ENCODE measurements at regions not wholly inside any gene's neighbourhood (a gene's known extent, or its start where the extent isn't known, plus 50 kb on each side); places are given as distances from the start of the nearest gene placed in this dataset.

DNA sequence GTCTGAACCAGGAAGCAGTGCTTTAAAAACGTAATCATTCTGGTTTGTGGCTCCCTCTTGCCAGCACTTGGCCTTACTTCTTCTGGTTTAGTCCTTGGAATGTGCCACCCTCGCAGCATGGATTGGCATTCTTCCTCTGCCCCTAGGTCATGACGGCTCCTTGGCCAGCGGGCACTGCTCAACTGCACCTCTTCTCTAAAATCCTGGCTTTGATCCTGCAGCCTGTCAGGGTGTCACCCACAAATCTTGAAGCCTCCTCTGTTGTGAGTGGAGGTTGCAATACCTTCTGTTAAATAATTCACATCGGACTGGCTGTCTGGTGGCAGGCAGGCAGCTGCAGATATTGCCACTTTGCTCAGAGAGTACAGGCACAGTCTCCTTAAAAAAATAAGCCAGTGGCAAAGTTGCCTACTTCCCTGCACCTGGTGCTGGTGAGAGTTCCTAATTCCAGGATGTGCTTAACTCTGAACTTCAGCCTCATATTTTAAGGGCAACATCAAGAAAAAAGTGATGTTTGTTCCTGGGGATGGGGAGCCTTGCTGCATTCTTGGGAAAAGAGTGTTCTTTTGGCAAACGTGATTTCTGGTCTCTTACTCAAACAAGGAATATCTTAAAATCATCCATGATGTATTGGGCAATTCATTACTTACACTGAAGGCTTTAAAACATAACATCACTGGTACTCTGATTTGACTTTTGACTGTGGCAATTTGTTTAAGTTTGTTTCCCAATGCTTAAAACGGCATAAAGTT is 179.8 kb downstream of the FOXA2 start:
- H3K27ac ChIP-seq = peak overlapping the region; percentile 64 to 76 (median 73)
- DNase-seq = peak in 1 of 2 donors; percentile 46
- 32 to 47% methylated on average over 7 of the region's 7 CpGs for WGBS, 2 donors
- H3K36me3 ChIP-seq = no peaks in the 10 kb centered on the region
- H3K9me3 ChIP-seq = no peaks in the 10 kb centered on the region
- H3K4me3 ChIP-seq = peak overlapping the region in 3 of 4 donors; percentile 17 to 37 (median 37)
- H3K27me3 ChIP-seq = no peaks in the 10 kb centered on the region
- H3K4me1 ChIP-seq = peaks cover 12 to 23% (median 13%) of the 10 kb centered on the region in 4 donors
- peak; percentile 40 to 47 for ATAC-seq (ENCODE audit: low FRiP score in 2 of 2)
- TF ChIP-seq POLR2A (IDR thresholded peaks at IDR 0.05) = no peak
- TF ChIP-seq, protein P1, sequence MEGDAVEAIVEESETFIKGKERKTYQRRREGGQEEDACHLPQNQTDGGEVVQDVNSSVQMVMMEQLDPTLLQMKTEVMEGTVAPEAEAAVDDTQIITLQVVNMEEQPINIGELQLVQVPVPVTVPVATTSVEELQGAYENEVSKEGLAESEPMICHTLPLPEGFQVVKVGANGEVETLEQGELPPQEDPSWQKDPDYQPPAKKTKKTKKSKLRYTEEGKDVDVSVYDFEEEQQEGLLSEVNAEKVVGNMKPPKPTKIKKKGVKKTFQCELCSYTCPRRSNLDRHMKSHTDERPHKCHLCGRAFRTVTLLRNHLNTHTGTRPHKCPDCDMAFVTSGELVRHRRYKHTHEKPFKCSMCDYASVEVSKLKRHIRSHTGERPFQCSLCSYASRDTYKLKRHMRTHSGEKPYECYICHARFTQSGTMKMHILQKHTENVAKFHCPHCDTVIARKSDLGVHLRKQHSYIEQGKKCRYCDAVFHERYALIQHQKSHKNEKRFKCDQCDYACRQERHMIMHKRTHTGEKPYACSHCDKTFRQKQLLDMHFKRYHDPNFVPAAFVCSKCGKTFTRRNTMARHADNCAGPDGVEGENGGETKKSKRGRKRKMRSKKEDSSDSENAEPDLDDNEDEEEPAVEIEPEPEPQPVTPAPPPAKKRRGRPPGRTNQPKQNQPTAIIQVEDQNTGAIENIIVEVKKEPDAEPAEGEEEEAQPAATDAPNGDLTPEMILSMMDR (IDR thresholded peaks at IDR 0.05) = no peak
- TF ChIP-seq POLR2AphosphoS5 (IDR thresholded peaks at IDR 0.05) = no peak
- TF ChIP-seq EP300 (IDR thresholded peaks at IDR 0.05) = no peak

DNA sequence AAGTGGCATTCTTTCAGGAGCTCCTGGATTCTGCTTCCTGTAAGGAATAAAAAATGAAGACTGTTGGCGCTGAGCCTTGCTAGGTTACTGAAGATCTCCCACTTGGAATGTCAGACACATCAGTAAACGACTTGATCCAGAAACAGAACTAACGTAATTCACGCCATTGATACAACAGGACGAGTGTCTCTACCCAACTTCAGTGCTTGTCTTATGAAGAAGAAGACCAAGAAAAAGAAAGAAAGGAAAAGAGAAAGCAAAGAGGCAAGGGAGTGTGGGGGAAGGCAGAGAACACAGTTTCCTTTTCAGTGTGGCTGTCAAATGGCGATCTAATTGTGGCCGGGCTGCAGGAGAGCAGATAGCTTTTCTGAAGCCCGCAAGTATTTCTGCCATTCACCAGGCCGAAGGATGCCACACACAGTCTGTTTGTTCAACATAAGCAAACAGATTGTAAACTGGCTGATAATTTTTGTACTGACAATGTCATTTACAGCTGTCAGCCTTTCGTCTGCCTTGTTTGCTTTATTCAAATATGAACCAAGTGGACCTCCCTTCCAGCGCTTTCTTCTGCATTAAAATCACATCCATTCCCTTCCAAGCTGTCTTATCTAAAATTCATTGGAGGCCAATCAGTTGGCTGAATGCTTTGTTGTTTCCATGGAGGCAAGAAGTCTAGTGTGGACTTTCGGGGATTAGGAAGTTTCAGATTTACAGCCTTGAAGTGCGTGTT is 180.6 kb downstream of the FOXA2 start:
- peak overlapping the region; percentile 64 to 76 (median 73) for H3K27ac ChIP-seq
- ATAC-seq (ENCODE audit: low FRiP score in 2 of 2) (peak in 1 of 2 donors; percentile 29), DNase-seq (no peak)
- 12 to 13% methylated on average over 13 of the region's 13 CpGs for WGBS, 2 donors
- H3K4me3 ChIP-seq = peak overlapping the region in 3 of 4 donors; percentile 17 to 37 (median 37)
- TF ChIP-seq EP300 (IDR thresholded peaks at IDR 0.05) (no peak), POLR2A (IDR thresholded peaks at IDR 0.05) (no peak), POLR2AphosphoS5 (IDR thresholded peaks at IDR 0.05) (no peak)
- TF ChIP-seq, protein P1 (IDR thresholded peaks at IDR 0.05) = no peak
- H3K27me3 ChIP-seq = no peaks in the 10 kb centered on the region
- no peaks in the 10 kb centered on the region for H3K36me3 ChIP-seq
- H3K9me3 ChIP-seq = no peaks in the 10 kb centered on the region
- peaks cover 12 to 23% (median 13%) of the 10 kb centered on the region in 4 donors for H3K4me1 ChIP-seq

DNA sequence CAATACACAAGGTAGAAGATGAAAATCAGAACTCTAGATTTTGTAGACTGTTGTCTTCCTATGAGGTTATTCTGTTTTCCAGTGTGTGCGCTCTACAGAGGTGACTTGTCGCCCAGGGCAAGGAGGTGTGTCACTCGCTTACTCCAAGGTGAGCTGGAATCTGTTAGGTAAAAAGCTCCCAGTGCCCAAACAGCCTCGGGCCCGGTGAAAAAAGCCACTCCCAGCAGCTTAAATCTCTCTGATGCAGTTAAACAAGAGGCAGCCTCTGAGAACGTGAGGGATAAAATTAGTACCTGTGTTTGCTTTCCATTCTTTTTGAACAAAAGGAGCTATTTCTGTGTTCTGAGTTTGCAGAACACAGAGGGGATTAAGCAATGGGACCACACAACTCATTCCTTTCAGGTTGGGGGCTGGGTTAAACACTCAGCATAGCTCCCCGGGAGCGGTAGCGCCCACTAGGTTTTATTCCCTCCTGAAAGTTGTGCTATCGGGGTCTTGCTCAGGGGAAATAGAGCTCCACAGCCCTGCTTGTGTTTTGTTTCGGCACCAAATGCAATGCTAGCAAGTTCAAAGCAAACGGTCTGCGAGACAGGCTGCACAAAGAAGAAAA is 181.2 kb downstream of the FOXA2 start:
- Histone ChIP-seq H3K4me3 (peak overlapping the region in 3 of 4 donors; percentile 17 to 37 (median 37)), H3K9me3 (no peaks in the 10 kb centered on the region), H3K27ac (peak overlapping the region; percentile 64 to 76 (median 73)), H3K27me3 (no peaks in the 10 kb centered on the region), H3K36me3 (no peaks in the 10 kb centered on the region), H3K4me1 (peaks cover 12 to 23% (median 13%) of the 10 kb centered on the region in 4 donors)
- DNase-seq (peak in 1 of 2 donors; percentile 48), ATAC-seq (ENCODE audit: low FRiP score in 2 of 2) (peak in 1 of 2 donors; percentile 28)
- WGBS, 2 donors = 24 to 35% methylated on average over 11 to 13 of the region's 13 CpGs
- TF ChIP-seq POLR2A (IDR thresholded peaks at IDR 0.05) (no peak), EP300 (IDR thresholded peaks at IDR 0.05) (no peak), POLR2AphosphoS5 (IDR thresholded peaks at IDR 0.05) (no peak)
- TF ChIP-seq, protein P1 (IDR thresholded peaks at IDR 0.05) = no peak

DNA sequence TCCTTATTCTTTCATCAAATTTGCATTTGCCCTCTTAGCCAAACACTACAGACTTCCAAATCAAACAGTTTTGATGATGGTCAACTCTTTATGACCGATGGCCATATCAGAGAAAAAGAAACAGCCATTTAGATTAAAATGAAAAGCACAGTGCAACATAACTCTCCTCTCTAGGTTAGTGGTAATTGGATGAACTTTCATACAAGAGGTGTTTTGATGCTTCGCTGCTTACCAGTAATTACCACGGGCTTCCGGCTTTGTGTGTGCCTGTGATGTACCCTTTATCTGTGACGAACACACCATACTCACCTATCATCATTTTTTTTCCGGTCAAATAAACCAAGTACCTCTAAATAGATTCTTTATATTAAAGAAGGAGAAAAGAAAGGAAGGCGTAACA is 181.8 kb downstream of the FOXA2 start:
- DNase-seq (no peak), ATAC-seq (ENCODE audit: low FRiP score in 2 of 2) (no peak)
- no peaks in the 10 kb centered on the region for H3K27me3 ChIP-seq
- peak overlapping the region in 3 of 4 donors; percentile 72 to 76 (median 74) for H3K27ac ChIP-seq
- no peaks in the 10 kb centered on the region for H3K36me3 ChIP-seq
- WGBS, 2 donors = 69 to 77% methylated on average over 7 of the region's 7 CpGs
- no peak overlapping the region for H3K4me3 ChIP-seq
- TF ChIP-seq, protein P1 (IDR thresholded peaks at IDR 0.05) = no peak
- TF ChIP-seq POLR2AphosphoS5 (IDR thresholded peaks at IDR 0.05) (no peak), EP300 (IDR thresholded peaks at IDR 0.05) (no peak), POLR2A (IDR thresholded peaks at IDR 0.05) (no peak)
- H3K4me1 ChIP-seq = peaks cover 12 to 23% (median 13%) of the 10 kb centered on the region in 4 donors
- no peaks in the 10 kb centered on the region for H3K9me3 ChIP-seq

Measured in upper lobe of left lung (tissue), 6 donors.